ENCODE measurements at regions not wholly inside any gene's neighbourhood (a gene's known extent, or its start where the extent isn't known, plus 50 kb on each side); places are given as distances from the start of the nearest gene placed in this dataset.

DNA sequence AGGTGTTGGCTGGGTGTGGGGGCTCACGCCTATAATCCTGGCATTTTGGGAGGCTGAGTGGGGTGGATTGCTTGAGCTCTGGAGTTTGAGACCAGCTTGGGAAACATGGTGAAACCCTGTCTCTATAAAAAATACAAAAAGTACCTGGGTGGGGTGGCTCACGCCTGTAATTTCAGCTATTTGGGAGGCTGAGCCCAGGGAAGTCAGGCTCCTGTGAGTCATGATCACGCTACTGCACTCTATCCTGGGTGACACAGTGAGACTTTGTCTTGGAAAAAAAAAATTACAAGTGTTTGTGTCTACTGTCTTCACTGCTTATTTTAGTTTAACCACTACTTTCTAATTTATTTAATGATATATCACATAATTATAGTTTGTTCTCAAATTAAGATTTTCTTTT lies 62.7 kb upstream of the DOCK10 start:
- TF ChIP-seq HES4 (CRISPR knock-in tag; IDR thresholded peaks at IDR 0.05; ENCODE audit: borderline replicate concordance) (no peak), SIN3B (IDR thresholded peaks at IDR 0.05; ENCODE audit: low read length) (no peak)
